ENCODE measurements at regions not wholly inside any gene's neighbourhood (a gene's known extent, or its start where the extent isn't known, plus 50 kb on each side); places are given as distances from the start of the nearest gene placed in this dataset.

DNA sequence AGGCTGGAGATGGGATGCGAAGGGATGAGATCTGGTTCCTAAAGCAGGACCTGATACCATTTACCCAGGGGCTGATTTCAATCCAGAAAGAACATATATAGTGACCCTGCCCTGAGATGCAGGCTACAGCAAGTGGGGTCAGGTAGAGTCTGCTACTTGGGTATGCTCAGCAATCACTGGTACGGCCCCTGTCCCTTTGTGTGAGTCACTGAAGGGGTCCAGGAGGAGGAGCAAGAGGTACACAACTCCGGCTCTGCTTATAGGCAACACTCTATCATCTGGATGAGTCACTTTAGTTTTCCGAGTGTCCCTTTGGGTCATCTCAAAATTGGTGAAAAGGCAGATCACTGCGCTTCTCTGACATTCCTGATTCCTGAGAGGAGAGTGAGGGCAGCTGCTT, 79.6 kb upstream of the SORCS1 start:
- peaks cover 1% of the 10 kb centered on the region for H3K27me3 Mint-ChIP-seq
- H3K36me3 Mint-ChIP-seq: no peaks in the 10 kb centered on the region

DNA sequence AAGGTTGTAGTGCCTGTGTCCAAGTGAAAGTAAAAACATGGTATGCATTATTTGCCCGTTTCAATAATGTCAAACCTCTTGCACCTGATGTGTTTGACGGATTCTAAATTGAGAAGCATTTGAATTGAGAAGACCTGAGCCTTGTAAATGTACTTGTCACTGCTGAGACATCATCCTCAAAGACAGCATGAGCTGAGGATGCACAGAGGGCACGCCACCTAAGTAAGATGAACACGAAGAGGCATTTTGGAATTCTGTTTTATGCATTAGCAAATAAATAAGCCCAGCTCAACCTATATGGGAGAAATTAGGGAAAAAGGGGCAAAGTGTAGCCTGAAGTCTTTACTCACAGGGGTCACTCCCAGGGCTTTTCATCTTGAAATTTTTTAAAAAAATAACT, 73.8 kb upstream of the SORCS1 start:
- TF ChIP-seq, protein P1, sequence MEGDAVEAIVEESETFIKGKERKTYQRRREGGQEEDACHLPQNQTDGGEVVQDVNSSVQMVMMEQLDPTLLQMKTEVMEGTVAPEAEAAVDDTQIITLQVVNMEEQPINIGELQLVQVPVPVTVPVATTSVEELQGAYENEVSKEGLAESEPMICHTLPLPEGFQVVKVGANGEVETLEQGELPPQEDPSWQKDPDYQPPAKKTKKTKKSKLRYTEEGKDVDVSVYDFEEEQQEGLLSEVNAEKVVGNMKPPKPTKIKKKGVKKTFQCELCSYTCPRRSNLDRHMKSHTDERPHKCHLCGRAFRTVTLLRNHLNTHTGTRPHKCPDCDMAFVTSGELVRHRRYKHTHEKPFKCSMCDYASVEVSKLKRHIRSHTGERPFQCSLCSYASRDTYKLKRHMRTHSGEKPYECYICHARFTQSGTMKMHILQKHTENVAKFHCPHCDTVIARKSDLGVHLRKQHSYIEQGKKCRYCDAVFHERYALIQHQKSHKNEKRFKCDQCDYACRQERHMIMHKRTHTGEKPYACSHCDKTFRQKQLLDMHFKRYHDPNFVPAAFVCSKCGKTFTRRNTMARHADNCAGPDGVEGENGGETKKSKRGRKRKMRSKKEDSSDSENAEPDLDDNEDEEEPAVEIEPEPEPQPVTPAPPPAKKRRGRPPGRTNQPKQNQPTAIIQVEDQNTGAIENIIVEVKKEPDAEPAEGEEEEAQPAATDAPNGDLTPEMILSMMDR (conservative IDR thresholded peaks at IDR 0.05): no peak
- DNase-seq (ENCODE audit: extremely low spot score, unreplicated experiment): no peak
- H3K27me3 Mint-ChIP-seq: peaks cover 3% of the 10 kb centered on the region
- H3K27ac Mint-ChIP-seq: no peak overlapping the region
- H3K9me3 Mint-ChIP-seq: peaks cover 4% of the 10 kb centered on the region
- no peaks in the 10 kb centered on the region for H3K4me1 Mint-ChIP-seq (ENCODE audit: unreplicated experiment)
- no peaks in the 10 kb centered on the region for H3K36me3 Mint-ChIP-seq
- no peak overlapping the region for H3K4me3 Mint-ChIP-seq

More for the DNA sequence above, 79.6 kb upstream of the SORCS1 start:
- Mint-ChIP-seq H3K4me3 (no peak overlapping the region), H3K9me3 (no peaks in the 10 kb centered on the region), H3K27ac (no peak overlapping the region), H3K4me1 (ENCODE audit: unreplicated experiment) (no peaks in the 10 kb centered on the region)
- TF ChIP-seq, protein P1 (conservative IDR thresholded peaks at IDR 0.05): no peak
- DNase-seq (ENCODE audit: extremely low spot score, unreplicated experiment): no peak

- peaks cover 10% of the 10 kb centered on the region for H3K9me3 Mint-ChIP-seq
- H3K36me3 Mint-ChIP-seq: no peaks in the 10 kb centered on the region
- peaks cover 3% of the 10 kb centered on the region for H3K27me3 Mint-ChIP-seq
- H3K27ac Mint-ChIP-seq: no peak overlapping the region
- no peak overlapping the region for H3K4me3 Mint-ChIP-seq
- no peak for DNase-seq (ENCODE audit: extremely low spot score, unreplicated experiment)
- no peaks in the 10 kb centered on the region for H3K4me1 Mint-ChIP-seq (ENCODE audit: unreplicated experiment)
- TF ChIP-seq, protein P1 (conservative IDR thresholded peaks at IDR 0.05): no peak
Observed at GRCh38 chr10:107232013-107232412, 67.5 kb upstream of the SORCS1 start.

DNA sequence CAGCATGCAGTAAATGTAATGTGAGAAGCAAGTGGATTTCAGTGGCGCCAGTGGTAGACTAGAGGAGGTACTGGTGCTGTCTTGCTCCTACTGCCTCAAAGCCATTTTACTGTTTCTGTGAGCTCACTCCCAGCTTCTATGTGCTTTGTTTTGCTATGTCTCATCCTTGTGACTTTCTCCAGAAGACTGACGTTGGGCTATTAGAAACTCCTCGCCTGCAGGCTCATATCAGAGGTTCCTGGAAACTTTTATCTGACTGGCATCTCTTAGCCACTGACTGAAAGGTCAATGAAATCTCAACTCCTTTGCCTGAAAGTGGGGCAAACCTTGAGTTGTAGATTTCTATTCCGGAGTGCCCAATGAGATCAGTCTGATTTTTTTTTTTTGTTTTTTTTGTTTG, 66.4 kb upstream of the SORCS1 start:
- Mint-ChIP-seq H3K4me1 (ENCODE audit: unreplicated experiment) (no peaks in the 10 kb centered on the region), H3K4me3 (no peak overlapping the region), H3K9me3 (peaks cover 6% of the 10 kb centered on the region), H3K36me3 (no peaks in the 10 kb centered on the region), H3K27ac (no peak overlapping the region), H3K27me3 (no peaks in the 10 kb centered on the region)
- TF ChIP-seq, protein P1 (conservative IDR thresholded peaks at IDR 0.05): no peak
- no peak for DNase-seq (ENCODE audit: extremely low spot score, unreplicated experiment)

DNA sequence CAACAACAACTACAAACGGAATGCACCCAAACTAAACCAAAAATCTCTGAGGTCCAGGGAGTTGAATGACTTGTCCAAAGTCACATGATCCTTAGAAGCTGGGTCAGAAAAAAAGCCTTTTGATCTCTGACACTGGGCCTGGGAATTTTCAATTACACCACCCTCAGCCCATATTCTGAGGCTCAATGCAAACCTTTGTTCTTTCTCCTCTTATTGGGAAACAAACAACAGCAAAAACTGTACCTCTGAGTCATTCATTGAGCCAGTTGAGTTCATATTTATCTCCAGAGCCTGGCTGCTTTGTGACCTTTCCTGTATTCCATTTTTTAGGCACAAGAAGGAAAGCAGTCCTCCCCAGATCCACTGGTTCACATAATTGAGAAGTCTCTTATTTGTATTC, 51.2 kb upstream of the SORCS1 start:
- no peaks in the 10 kb centered on the region for H3K4me1 Mint-ChIP-seq (ENCODE audit: unreplicated experiment)
- TF ChIP-seq, protein P1 (conservative IDR thresholded peaks at IDR 0.05): no peak
- H3K4me3 Mint-ChIP-seq: no peak overlapping the region
- no peaks in the 10 kb centered on the region for H3K27me3 Mint-ChIP-seq
- H3K36me3 Mint-ChIP-seq: no peaks in the 10 kb centered on the region
- DNase-seq (ENCODE audit: extremely low spot score, unreplicated experiment): no peak
- H3K9me3 Mint-ChIP-seq: no peaks in the 10 kb centered on the region
- no peak overlapping the region for H3K27ac Mint-ChIP-seq

Measured in type B pancreatic cell (in vitro differentiated cells).